ENCODE measurements at regions not wholly inside any gene's neighbourhood (a gene's known extent, or its start where the extent isn't known, plus 50 kb on each side); places are given as distances from the start of the nearest gene placed in this dataset.

DNA sequence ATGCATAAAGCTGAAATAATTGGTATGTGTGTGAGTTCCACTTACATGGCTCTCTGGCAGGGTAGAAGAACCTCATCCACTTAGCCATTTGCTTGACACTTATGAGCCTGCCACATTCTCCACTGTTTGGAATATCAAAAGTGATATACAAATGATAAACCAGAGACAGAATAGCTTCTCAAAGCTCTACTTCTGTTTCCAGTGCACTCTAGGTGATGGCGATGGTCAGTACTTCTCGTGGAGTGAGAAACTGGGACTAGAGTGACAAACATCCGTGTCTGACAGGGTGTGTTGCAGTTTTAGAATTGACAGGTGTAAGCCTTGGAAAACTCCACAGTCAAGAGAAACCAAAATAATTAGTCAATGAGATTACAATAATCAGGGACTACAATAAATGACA is 935.8 kb upstream of the TYRP1 start:
- no peak for DNase-seq

DNA sequence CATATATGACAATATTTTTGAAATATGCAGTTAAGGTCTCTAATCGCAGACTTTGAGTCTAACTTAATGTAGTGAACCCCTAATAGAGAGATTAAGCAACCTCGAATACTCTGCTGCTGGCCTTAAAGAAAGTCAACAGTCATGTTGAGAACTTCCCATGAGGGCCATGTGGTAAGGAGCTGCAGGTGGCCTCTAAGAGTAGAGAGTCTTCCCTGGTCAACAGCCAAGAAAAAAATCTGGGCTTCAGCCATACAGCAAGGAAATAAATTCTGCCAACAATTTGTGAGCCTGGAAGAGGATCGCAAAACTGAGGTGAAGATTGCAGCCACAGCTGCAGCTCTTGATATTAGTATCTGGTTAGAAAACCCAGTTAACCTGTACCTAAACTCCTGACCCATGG is 935.2 kb upstream of the TYRP1 start:
- no peak for DNase-seq

DNA sequence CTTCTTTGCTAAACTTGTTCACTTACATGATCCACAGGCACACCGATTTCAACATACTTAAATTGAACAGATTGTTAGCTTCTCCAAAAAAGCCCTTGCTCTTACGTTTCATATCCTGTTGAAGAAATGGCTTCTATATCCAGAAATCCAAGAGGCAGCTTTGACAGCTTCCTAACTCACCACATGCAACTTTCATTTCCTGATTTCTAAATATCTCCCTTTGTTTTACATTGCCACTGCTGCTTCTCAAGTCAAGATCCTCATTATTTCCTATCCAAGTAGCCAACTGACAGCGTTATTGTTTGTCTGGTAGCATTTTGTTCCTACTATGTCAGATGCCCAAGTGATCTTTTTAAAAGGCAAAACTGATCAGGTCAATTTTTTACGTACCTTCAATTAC is 913.2 kb upstream of the TYRP1 start:
- DNase-seq = no peak

- no peak for DNase-seq
Observed at GRCh38 chr9:11792870-11793269, 900.3 kb upstream of the TYRP1 start.

DNA sequence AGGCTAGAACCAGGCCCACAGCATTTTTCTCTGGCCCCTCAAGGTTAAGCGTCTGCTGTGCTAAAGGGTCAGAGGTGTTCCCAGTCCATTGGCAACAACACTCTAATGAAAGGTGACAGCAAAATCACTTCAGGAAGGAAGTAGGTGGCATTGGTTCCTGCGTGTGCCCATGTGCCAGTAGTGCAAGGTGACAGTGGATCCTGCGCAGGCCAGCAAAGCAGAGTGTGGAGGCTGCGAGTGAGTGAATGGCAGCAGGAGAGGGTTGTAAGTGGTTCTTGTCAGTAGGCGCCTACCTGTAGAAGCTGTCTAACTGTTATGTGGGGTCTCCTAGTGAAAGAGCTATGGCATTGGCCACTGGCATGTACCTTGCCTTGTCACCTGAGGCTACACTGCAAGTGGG is 898.2 kb upstream of the TYRP1 start:
- no peak for DNase-seq

DNA sequence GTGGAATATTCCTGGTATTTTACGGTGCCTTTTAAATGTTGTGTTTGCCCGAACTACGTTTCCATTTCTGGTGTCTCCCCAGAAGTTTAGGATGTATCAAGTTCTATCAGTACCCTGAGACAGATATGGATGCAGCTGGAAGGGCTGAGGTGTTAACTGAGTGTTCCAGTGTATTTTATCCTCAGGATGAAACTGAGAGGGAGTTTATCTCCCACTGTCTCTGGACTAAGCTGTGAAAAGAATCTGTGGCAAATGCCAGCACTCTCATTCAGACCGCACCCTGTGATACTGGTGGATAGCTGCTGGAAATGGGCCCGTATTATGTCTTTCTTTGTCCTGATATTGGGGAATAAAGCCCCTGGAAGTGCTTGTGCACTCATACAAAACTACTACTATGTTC is 887.2 kb upstream of the TYRP1 start:
- no peak for DNase-seq

DNA sequence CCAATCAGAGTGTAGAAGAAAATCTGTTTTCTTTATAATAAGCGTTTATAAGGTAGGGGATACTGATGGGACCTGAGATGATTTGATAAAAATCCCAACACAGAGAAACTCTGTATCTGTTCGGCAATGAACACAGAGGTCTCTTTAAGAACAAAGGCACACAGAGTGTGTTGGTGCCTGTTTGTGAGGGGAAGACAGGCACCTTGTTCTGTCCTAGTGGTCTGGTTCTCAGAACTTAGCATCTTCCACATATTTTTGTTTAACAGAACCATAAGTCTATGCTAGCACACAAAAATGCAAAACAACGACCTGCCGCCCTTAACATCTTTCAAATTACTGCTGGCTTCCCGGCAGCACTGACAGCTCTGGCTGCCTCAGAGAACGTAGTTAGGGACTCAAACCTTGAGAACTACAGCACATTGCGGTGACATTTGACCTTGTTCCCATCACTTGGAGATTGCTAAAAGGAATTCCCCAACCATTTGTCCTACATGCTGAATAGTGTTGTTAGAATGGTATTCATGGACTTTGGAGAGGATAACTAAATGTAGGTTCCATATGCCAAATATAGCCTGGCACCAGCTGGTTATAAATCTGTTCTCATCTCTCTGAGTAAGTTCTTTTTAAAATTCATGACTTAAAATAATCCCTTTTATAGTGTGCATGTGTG is 871.7 kb upstream of the TYRP1 start:
- no peak for DNase-seq

GRCh38 chr9:11828201-11828600 is 865.0 kb upstream of the TYRP1 start:
- DNase-seq = no peak

- no peak for DNase-seq
Observed at GRCh38 chr9:11833056-11833455, 860.1 kb upstream of the TYRP1 start.

DNA sequence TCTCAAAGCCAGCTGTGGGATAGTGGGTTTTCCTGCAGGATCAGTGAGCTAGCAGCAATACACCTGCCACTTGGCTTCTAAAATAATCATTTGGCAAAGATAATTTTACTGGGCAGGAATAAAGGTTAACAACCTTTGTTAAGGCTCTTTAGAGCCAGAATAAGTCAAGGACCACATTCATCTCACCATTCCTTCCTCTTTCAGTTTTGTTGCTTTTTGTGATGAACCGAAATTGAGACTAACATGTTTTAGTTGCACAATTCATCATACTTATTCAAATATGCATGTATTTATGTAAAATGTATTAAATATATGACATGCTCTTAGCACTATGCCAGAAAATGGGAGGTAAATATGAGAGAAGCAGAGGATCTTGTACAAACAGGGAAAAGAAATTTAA is 824.4 kb upstream of the TYRP1 start:
- DNase-seq = no peak

DNA sequence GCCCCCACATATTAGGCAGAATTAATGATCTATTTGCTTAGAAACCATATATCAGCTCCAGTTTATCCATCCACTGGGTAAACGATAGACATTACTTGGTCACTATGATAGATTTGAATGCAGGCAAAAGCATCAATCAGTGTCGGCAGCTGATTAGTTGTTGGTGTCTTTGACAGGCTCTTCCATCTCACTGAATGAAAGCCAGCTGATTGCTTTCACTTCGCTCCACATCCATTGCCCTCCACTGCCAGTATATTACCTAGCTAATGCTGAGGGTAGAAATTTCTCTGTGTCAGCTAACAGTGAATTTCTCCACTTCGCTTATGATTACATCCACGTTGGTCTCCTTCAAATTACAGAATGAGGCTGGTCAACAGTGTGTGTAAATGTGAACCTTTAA is 821.3 kb upstream of the TYRP1 start:
- DNase-seq = no peak

- DNase-seq = no peak
Observed at GRCh38 chr9:11872471-11872870, 820.7 kb upstream of the TYRP1 start.

DNA sequence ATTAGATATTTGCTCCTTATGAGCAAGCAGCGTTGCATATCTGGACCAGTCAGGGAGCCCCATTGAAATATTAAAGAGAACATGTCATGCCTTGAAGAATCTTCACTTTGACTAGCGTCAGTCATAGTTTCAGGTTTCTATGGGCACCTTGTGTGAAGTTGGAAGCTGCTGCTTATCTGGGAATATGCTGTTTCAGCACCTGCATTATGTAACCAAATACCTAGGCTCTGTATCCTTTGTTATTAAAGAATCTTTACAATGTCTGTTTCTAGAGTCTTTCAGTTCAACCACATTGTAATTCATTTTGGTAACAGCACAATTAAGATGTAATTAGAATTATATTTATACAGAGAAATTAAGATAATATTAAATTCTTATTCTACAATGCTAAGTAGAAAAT is 818.8 kb upstream of the TYRP1 start:
- DNase-seq = no peak

GRCh38 chr9:11892401-11892800 is 800.8 kb upstream of the TYRP1 start:
- no peak for DNase-seq

DNA sequence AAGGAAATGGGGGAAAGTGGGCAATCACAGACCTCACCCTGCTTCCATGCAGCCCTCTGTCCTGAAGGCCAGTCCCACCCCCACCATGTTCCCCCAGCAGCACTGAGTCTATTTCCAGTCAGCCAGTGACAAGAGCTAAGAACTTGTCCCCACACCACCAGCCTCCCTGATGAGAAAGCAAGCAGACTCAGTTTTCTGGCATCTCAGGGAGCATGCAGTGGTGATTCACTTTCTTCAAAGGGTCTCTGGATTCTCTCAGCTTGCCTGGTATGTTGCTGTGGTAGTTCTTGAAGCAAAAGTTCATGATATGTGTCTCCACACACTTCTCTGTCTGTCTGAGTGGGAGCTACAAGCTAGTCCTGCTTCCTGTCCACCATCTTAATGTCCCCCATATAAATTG is 799.9 kb upstream of the TYRP1 start:
- no peak for DNase-seq

- no peak for DNase-seq
Observed at GRCh38 chr9:11894136-11894535, 799.0 kb upstream of the TYRP1 start.

DNA sequence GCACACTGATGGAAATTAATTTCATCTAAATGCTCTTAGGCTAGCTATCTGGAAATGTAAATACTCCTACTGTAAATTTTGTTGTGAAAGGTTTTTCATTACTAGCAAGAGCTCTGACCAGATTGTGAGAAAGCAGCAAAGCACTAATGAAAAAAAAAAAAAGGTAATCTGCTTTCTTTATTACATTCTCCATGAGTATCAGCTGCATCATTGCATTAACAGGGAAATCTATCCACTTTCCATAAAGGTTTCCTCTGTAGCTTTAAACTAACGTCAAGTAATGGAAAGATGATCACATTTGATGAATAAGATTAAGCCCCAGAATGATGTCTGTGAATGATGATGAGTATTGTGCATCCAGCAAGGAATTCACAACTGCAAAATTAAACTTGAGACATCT is 790.6 kb upstream of the TYRP1 start:
- no peak for DNase-seq

DNA sequence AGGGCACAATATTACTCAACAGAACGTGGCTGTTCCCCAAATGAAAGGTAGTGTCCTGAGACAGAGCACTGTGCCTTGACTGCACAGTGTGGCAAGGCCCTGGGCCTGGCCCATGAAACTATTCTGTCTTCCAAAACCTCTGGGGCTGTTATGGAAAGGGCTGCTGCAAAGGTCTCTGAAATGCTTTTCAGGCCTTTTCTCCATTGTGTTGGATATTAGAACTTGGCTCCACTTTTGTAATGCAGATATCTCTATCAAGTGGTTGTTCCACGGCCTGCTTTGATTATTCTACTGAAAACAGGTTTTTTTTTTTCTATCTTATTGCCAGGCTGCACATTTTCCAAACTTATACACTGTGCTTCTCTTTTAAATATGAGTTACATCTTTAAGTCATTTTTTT is 777.5 kb upstream of the TYRP1 start:
- DNase-seq = no peak

DNA sequence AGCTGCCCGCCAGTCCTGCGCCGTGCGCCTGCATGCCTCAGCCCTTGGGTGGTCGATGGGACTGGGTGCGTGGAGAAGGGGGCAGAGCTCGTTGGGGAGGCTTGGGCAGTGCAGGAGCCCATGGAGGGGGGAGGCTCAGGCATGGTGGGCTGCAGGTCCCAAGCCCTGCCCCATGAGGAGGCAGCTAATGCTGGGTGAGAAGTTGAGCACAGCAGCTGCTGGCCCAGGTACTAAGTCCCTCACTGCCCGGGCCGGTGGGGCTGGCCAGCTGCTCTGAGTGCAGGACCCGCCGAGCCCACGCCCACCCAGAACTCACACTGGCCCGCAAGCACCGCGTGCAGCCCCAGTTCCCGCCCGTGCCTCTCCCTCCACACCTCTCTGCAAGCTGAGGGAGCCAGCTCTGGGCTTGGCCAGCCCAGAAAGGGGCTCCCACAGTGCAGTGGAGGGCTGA is 764.3 kb upstream of the TYRP1 start:
- DNase-seq = no peak

DNA sequence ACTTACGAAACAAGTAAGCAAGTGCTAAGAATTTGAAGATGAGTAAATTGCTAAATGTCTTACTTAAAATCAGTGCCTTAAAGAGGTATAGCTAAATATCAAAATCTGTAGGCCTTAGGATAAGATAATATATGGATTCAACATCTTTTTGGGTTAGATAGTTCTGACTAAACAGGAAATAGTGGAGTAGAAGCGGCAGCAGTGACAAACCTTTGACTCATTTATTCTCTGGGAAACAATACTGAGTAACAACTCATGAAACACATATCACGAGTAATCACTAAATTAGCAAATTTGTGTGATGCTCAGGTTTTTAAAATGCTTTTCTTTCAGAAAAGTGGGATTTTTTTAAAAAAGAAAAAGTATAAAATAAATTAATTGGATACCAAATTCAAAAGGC is 762.1 kb upstream of the TYRP1 start:
- no peak for DNase-seq

DNA sequence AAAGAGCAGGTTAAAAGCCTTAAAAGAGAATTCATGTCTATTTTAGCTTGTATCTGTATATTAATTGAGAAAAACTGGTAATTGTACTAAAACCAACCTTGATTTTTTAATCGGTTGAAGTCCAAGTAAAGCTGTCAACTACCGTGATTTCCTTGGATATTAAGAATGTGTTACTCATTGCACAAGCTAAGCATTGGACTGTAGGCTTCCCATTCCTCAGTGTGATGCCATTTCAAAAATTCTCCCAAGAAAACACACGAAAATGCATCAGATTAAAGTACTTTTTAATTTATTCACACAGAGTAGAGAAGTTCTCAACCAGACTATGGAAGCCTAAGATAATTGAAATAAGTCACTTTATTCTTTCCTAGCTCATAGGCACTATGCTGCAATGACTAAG is 761.4 kb upstream of the TYRP1 start:
- no peak for DNase-seq

- DNase-seq = no peak
Observed at GRCh38 chr9:11933926-11934325, 759.3 kb upstream of the TYRP1 start.

DNA sequence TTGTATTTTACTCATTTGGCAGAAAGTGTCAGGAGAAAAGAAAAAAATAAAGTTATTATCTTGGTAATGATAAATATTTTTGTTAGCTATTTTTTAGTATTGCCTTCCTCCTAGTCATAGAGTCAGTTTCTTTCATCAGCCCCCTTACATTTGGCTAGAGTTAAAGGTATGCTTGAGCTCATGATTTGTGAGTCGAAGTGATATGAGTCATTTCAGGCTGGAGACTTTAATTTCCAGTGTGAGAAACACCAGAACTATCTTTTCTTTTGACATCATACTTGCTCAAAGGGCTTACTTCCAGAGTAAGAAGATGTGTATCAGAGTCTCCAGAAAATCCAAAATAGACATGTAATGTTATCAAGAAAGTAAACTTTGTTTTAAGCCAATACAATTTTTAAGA is 746.7 kb upstream of the TYRP1 start:
- no peak for DNase-seq

DNA sequence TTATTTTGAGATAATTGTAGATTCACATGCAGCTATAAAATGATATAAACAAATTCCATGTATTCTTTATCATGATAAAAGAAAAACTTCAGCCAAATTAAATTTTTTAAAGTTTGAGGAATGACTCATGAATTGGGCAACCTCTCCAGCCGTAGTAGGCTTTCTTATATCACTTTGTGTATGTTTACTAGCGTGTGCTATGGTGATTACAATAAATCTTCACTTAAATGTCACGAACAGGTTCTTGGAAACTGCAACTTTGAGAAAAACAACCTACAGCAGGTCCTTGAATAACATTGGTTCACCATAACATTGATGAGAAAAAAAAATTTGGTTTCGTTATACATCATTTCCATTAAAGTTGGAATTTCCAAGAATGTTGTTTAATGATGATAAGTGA is 730.9 kb upstream of the TYRP1 start:
- no peak for DNase-seq

DNA sequence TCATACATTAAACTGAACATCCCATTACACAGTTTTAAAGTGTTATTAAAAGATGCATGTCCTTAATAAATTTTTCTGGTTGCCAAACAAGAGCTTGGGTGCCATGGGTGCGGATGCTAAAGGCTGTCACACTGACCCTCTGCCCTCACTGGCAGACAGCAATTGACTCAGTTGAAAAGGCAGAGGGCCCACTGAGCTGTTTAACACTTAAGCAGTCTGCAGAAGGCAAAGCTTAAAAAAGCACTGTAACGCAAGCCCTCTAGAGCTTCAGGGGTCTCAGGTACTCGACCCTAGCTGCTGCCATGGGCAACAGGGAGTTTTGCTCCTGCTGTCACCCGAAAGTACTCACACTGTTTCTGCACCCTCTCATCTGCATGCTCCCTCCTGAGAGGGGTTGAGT is 726.4 kb upstream of the TYRP1 start:
- DNase-seq = no peak

GRCh38 chr9:11968631-11969030 is 724.6 kb upstream of the TYRP1 start:
- no peak for DNase-seq
